Activated T-cell treated with anti-CD3 and anti-CD28 coated beads, Interleukin-2, amount 50 U/mL, for 72 hours (primary cell): ENCODE measurements at regions not wholly inside any gene's neighbourhood (a gene's known extent, or its start where the extent isn't known, plus 50 kb on each side); places are given as distances from the start of the nearest gene placed in this dataset.

Experiments
- ATAC-seq, 2 donors: fragments of 150-1000 bp; cut with Tn5 transposase; replicated peaks in 1 of 2; 2 replicates each; pipeline ENCODE4 v1.10.0; 2021; ENCODE audit warnings: moderate library complexity in 2 of 2, mild to moderate bottlenecking in 1 of 2
- DNase-seq, 2 donors: peaks; one replicate each; pipeline ENCODE4 v3.0.0; 2021 to 2022; ENCODE audit warnings: mixed read lengths in 1 of 2
- H3K27ac Mint-ChIP-seq: one replicate; pipeline ENCODE4 v1.8.0; 2022; ENCODE audit warnings: mild to moderate bottlenecking, moderate library complexity, mixed read lengths
- H3K27me3 Mint-ChIP-seq: one replicate; pipeline ENCODE4 v1.8.0; 2022; ENCODE audit warnings: low read depth, mixed read lengths
- H3K36me3 Mint-ChIP-seq, 2 donors: one replicate each; pipeline ENCODE4 v1.8.0; 2022; ENCODE audit warnings: mixed read lengths in 2 of 2, mild to moderate bottlenecking in 1 of 2; ENCODE audit not compliant: insufficient read depth in 2 of 2
- H3K4me1 Mint-ChIP-seq: one replicate; pipeline ENCODE4 v1.8.0; 2022; ENCODE audit warnings: low read depth, mixed read lengths
- H3K4me3 Mint-ChIP-seq, 2 donors: one replicate each; pipeline ENCODE4 v1.8.0; 2022; ENCODE audit warnings: mild to moderate bottlenecking in 2 of 2, mixed read lengths in 2 of 2, moderate library complexity in 2 of 2
- H3K9me3 Mint-ChIP-seq, 2 donors: one replicate each; pipeline ENCODE4 v1.8.0; 2022; ENCODE audit warnings: mixed read lengths in 2 of 2

DNA sequence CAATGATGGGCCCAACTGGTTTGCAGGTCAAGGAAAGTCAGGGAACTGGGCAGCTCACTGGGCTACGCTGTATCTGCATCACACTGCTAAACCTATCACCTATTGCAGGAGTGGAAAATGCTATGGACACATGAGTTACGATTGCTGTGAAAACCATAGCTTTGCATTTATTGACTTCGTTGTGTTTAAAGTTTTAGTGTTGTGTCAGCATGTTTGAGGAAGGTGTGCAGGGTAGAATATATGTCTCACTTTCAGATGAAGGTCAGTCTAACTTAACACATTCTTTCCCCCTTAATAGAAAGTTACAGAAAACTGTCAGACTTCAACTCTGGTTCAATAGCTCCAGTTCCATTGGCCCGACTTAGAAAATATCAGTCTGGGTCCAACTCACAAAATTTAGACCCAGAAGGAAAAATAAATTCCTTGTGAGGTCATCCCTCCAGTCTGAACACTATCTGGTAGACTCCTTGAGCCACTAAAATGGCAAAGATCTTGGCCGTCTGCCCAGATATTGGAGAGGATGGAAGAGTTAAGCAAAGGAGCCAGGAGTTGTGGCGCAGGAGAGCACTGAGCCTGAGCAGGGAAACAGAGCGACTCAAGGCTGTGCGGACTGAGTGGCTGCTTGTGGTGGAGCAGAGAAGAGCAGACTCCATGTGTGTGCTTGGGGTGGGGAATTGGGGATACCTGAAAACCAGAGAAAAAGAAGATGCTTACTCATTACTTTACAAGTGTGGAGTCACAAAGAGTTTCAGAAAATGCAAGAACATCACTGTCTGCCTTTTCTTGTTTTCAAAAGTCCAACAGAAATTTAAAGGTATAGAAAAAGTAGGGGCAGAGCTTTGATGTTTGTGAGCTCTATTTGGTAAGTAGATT, 518.5 kb downstream of the FGF9 start:
- no peaks in the 10 kb centered on the region for H3K27me3 Mint-ChIP-seq
- H3K4me1 Mint-ChIP-seq: peaks cover 12% of the 10 kb centered on the region
- no peak overlapping the region for H3K27ac Mint-ChIP-seq
- no peak overlapping the region for H3K4me3 Mint-ChIP-seq
- peaks cover 0 to 2% of the 10 kb centered on the region in 2 donors for H3K9me3 Mint-ChIP-seq
- ATAC-seq (no peak), DNase-seq (no peak)
- H3K36me3 Mint-ChIP-seq: no peaks in the 10 kb centered on the region

DNA sequence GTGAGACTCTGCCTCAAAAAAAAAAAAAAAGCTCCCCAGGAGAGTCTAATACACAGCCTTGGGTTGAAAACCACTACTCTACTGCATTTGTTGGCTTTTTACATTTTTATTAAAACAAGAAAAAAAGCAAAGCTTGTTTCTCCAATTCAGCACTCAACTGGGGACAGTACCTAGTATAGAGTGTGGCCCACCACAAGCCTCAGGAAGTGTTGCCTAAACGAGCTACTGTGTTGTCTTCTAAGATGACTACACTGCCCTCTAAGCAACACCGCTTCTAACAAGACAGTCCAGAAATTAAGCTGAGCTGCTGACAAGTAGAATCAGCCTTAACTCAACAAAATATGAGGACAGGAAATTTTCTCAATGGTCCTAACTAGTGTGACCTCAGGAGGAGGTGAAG, 522.2 kb downstream of the FGF9 start:
- no peak overlapping the region for H3K27ac Mint-ChIP-seq
- no peaks in the 10 kb centered on the region for H3K9me3 Mint-ChIP-seq
- no peak overlapping the region for H3K4me3 Mint-ChIP-seq
- no peaks in the 10 kb centered on the region for H3K36me3 Mint-ChIP-seq
- H3K27me3 Mint-ChIP-seq: no peaks in the 10 kb centered on the region
- peaks cover 12% of the 10 kb centered on the region for H3K4me1 Mint-ChIP-seq
- ATAC-seq (peak; percentile 63 to 81), DNase-seq (peak; percentile 7)

DNA sequence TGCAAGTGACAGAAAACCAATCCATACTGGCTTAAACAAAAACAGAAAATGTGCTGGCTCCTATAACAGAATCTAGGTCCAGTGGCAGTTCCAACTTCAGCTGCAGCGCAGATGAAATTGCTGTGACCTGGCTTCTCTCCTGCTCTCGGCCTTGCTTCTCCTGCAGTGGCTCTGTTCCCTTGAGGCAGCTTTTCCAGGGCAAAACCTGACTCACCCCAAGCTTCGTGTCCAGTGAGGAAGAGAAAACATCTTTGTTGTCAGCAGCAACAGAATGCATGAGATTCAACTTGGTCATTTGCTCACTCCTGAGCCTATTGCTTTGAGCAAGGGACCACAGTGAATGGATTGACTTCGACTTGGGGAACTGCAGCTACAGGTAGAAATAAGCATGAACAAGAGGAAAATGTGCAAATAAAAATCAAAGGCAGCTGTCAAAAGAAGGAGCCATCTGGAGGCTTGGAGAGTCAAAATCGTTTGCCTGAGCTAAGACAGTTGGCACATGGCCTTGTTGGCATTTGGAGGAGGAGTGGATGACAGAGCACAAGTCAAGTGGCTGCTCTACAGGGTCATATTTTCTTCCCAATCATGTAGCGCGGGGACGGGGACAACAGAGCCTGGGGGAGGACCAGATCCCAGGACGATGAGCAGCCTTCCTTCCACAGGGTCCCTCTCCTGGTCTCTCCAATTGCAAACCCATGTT, 523.4 kb downstream of the FGF9 start:
- DNase-seq: no peak
- H3K27ac Mint-ChIP-seq: no peak overlapping the region
- H3K27me3 Mint-ChIP-seq: no peaks in the 10 kb centered on the region
- no peaks in the 10 kb centered on the region for H3K9me3 Mint-ChIP-seq
- H3K36me3 Mint-ChIP-seq: no peaks in the 10 kb centered on the region
- no peak for ATAC-seq
- H3K4me1 Mint-ChIP-seq: peaks cover 11% of the 10 kb centered on the region
- no peak overlapping the region for H3K4me3 Mint-ChIP-seq

DNA sequence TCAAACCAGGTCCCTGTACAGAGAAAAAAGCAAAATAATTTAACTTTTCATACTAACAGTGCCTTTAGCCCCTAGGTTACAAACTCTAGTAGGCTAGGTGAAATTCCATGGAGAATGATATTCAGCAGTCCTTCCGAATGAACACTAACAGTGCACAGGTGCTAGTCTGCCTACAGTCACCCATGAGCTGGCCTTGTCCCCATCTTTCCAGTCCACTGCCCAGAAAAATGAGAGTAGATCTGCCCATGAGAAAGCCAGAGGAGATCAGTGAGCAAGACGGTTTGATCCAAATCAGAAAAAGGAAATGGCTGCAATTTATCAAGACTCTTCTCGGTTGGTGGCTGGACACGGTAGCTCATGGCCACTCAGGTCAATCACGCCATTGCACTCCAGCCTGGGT, 524.9 kb downstream of the FGF9 start:
- H3K9me3 Mint-ChIP-seq: no peaks in the 10 kb centered on the region
- H3K27ac Mint-ChIP-seq: no peak overlapping the region
- H3K36me3 Mint-ChIP-seq: no peaks in the 10 kb centered on the region
- no peak for DNase-seq
- H3K4me1 Mint-ChIP-seq: peaks cover 5% of the 10 kb centered on the region
- H3K4me3 Mint-ChIP-seq: no peak overlapping the region
- no peak for ATAC-seq
- no peaks in the 10 kb centered on the region for H3K27me3 Mint-ChIP-seq

DNA sequence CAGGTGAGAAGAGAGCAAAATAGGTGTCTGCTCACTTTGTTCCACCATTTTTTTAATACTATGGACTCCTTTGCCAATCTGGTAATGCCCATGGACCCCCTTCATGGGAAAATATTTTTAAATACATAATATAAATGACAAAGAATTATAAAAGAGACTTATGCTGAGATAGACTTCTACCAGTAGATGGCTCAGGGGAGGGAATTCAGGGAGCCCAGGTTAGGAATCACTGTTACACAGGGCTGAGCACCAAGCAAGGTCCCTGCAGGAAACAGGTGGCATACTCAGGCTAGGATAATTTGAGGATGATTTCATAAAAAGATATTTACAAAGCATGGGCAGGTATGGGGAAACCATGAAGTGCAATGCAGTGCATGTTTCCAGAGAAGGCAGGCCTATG, 525.9 kb downstream of the FGF9 start:
- ATAC-seq (no peak), DNase-seq (no peak)
- Mint-ChIP-seq H3K36me3 (no peaks in the 10 kb centered on the region), H3K9me3 (no peaks in the 10 kb centered on the region), H3K27me3 (no peaks in the 10 kb centered on the region), H3K4me3 (no peak overlapping the region), H3K4me1 (peaks cover 5% of the 10 kb centered on the region), H3K27ac (no peak overlapping the region)

DNA sequence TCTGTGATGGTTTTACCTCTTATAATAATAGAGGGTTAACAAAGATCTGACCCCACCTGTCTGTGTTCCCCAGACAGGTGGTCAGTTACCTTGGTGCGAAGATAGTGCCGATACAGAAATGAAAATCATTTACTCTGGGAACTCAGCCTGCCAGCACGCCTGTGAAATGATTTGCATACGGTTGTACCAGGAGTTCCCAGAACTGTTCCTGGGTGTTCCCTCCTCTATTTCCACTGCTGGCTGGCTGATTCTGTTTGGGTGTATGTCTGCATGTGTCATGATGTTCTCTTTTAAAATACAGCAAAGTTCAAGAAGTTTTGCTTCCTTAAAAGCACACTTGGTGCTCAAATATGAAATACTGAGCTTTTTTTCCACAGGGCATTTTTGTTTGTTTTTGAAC, 527.1 kb downstream of the FGF9 start:
- no peaks in the 10 kb centered on the region for H3K36me3 Mint-ChIP-seq
- H3K9me3 Mint-ChIP-seq: no peaks in the 10 kb centered on the region
- H3K27ac Mint-ChIP-seq: no peak overlapping the region
- no peak for ATAC-seq
- DNase-seq: no peak
- peaks cover 5% of the 10 kb centered on the region for H3K4me1 Mint-ChIP-seq
- no peak overlapping the region for H3K4me3 Mint-ChIP-seq
- H3K27me3 Mint-ChIP-seq: no peaks in the 10 kb centered on the region

DNA sequence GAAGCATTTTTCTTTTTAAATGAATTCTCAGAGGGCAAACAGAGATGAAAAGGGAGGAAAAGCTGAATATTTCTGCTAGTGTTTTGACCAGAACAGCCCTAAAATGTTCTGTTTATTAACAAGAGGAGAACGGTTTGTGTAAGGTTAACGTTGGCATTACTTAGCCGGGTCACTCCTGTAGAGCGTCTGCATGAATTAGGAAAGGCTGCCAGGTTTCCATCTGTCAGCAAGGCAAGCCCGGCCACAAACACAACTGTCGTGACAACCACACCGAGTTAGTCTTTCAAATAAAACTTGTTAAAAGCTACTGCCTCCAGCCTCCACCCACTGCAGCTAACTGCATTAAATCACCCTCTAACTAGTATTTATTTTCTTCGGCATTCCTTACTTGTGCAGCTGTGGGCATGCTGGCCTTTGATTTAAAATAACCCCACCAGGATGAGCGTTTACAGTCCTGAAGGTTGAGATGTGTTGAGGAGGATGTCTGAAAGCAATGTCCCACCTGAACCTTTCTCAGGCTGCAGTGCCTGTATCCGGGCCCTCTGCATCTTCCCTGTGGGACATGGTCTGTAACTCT, 527.9 kb downstream of the FGF9 start:
- Mint-ChIP-seq H3K36me3 (no peaks in the 10 kb centered on the region), H3K4me3 (no peak overlapping the region), H3K9me3 (no peaks in the 10 kb centered on the region), H3K4me1 (no peaks in the 10 kb centered on the region), H3K27ac (no peak overlapping the region), H3K27me3 (no peaks in the 10 kb centered on the region)
- DNase-seq (no peak), ATAC-seq (no peak)

DNA sequence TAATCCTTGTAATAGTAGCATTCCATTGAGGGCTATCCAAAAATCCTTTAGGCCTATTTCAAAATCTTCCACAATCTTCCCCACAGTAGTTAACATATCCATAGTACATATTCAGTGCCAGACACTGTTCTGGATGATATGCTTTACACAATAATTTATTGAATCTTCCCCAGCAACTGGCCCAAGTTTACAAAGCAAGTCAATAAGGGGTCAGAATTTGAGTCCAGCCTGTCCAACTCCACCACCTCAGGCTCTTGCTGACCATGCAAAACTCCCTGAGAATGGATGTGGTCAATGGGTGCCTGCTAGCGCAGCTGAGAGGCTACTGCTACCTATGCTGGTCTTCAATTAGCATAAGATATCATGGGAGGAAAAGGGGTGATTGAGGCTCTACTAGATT, 529.6 kb downstream of the FGF9 start:
- Mint-ChIP-seq H3K4me1 (no peaks in the 10 kb centered on the region), H3K4me3 (no peak overlapping the region), H3K27ac (no peak overlapping the region), H3K36me3 (no peaks in the 10 kb centered on the region), H3K27me3 (no peaks in the 10 kb centered on the region), H3K9me3 (peaks cover 3 to 4% of the 10 kb centered on the region in 2 donors)
- DNase-seq (no peak), ATAC-seq (no peak)

DNA sequence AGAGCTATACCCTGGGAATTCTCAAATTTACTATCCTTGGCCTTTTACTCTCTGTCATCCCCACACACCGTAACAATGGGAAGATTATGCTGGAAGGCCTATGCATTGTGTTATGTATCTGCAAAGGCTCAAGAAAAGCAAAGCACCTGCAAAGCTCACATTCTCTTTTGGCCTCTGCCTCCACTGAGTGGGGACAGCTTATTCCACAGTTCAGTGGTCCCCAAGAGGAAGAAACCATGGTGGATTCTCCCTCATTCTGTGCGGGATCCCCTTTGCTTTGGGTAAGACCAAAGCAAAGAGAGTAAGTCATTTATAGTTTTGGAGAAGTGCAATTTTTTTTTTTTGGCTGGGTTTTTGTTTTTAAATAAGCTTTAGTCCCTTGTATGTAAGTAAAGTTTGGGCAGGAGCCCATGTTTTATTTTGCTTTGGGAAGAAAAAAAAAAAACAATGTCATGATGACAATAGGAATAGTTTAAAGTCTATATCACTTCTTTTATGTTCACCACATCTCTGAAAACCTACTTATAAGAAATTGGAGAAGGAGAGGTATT, 530.6 kb downstream of the FGF9 start:
- ATAC-seq: no peak
- H3K27ac Mint-ChIP-seq: no peak overlapping the region
- H3K27me3 Mint-ChIP-seq: no peaks in the 10 kb centered on the region
- H3K36me3 Mint-ChIP-seq: no peaks in the 10 kb centered on the region
- H3K4me1 Mint-ChIP-seq: no peaks in the 10 kb centered on the region
- H3K4me3 Mint-ChIP-seq: no peak overlapping the region
- DNase-seq: no peak
- peaks cover 3 to 4% of the 10 kb centered on the region in 2 donors for H3K9me3 Mint-ChIP-seq

DNA sequence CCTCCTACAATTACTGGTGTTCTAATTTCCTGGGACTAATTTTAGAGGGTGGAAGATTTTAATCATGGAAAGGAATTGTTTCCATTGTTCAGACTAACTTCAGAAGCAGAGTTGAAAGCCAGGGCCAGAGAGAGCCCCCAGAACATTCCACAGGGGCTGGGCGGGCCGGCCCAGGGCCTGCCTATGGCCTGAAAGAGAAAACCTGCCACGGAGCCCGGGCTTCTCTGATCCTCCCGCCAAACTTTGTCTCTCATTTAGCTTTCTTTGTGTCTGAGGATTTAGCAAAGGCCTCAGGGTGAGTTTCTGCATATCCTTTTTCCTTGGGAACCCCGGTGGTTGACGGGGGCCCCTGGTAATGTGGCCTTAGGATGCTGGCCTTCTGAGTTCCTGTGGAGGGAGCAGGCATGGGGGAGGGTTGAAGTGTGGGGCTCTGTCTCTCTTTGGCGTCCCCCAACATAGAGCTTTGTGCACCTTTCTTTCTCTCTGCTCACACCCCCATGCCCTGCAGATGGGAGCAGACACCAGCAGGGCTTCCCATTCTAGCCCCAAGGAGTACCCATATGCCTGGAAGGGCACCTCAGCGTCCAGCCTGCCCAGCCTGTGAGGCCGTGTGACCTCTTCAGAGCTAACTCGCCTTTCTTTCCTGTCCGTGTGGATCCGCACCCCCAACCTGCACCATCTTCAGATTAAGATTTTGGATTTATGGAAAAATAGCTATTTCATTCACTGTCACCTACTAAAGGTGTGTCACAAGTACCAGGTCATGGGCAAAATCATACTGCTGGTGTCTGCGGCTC, 539.5 kb downstream of the FGF9 start:
- no peak overlapping the region for H3K4me3 Mint-ChIP-seq
- H3K36me3 Mint-ChIP-seq: no peaks in the 10 kb centered on the region
- no peak for DNase-seq
- no peak for ATAC-seq
- H3K27me3 Mint-ChIP-seq: no peaks in the 10 kb centered on the region
- H3K4me1 Mint-ChIP-seq: peaks cover 19% of the 10 kb centered on the region
- H3K9me3 Mint-ChIP-seq: peaks cover 0 to 1% of the 10 kb centered on the region in 2 donors
- no peak overlapping the region for H3K27ac Mint-ChIP-seq

DNA sequence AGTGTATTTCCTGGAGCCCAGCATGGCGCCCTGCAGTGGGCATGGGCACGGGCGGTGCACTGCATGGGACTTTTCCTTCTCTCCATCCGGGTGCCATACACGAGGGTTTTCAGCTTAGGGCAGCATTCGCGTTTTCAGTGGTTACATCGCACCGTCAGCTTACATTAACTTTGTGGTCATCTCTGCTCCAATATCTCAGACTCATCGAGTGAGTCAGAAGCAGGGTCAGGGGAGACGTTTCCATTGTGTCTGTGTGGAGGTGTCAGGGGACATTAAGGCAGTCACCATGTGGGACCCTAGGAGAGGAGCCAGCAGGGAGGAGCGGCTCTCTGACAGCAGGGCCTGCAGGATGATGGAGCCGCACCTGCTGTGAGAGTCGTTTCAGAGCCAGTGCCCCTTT, 541.0 kb downstream of the FGF9 start:
- H3K27me3 Mint-ChIP-seq: no peaks in the 10 kb centered on the region
- H3K4me1 Mint-ChIP-seq: peaks cover 19% of the 10 kb centered on the region
- ATAC-seq (no peak), DNase-seq (no peak)
- H3K36me3 Mint-ChIP-seq: no peaks in the 10 kb centered on the region
- no peak overlapping the region for H3K4me3 Mint-ChIP-seq
- H3K27ac Mint-ChIP-seq: no peak overlapping the region
- H3K9me3 Mint-ChIP-seq: peaks cover 0 to 1% of the 10 kb centered on the region in 2 donors

DNA sequence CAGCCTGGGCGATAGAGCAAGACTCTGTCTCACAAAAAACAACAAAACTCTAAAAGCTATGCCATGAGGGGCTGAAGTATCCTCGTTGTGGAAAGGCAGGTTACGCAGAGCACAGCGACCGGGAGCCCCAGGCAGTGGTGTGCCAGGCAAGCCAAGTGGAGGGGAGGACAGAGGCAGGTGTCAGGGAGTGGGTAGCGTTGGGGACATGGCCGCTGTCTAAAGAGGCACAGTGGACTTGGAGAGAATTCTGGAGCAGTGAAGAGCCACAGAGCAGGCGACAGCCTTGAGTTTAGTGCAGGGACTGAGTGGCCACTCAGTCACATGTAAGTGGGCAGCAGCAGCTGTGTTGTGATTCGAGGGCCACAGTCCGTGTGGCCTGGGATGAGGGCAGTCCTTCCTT, 541.7 kb downstream of the FGF9 start:
- Mint-ChIP-seq H3K4me1 (peaks cover 19% of the 10 kb centered on the region), H3K4me3 (no peak overlapping the region), H3K27ac (no peak overlapping the region), H3K36me3 (no peaks in the 10 kb centered on the region), H3K9me3 (peaks cover 0 to 1% of the 10 kb centered on the region in 2 donors), H3K27me3 (no peaks in the 10 kb centered on the region)
- DNase-seq (no peak), ATAC-seq (no peak)

DNA sequence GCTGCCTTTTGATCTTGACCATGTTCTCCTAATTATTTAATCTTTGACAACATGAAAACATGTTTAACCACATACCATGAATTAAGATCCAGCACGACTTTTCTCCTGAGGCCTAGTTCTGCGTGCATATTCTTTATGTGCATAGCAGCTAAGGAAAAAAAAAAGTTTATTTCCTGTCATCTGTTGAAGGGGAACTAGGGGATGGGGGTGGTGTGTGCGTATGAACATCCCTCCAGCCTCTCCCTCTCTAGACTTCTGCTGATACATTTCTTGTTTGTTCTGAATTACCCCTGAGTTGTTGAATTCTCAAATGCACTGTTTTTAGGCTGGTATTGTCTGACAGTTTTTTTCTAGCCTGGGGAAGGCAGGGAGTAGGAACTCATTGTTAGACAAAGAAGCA, 543.3 kb downstream of the FGF9 start:
- Mint-ChIP-seq H3K4me1 (peaks cover 30% of the 10 kb centered on the region), H3K27ac (no peak overlapping the region), H3K27me3 (no peaks in the 10 kb centered on the region), H3K9me3 (no peaks in the 10 kb centered on the region), H3K4me3 (no peak overlapping the region), H3K36me3 (no peaks in the 10 kb centered on the region)
- ATAC-seq (no peak), DNase-seq (no peak)
